ENCODE measurements at regions not wholly inside any gene's neighbourhood (a gene's known extent, or its start where the extent isn't known, plus 50 kb on each side); places are given as distances from the start of the nearest gene placed in this dataset.

GRCh38 chr17:33989361-33990148 is 265.5 kb upstream of the CCL2 start:
- TF ChIP-seq POLR2A (IDR thresholded peaks at IDR 0.05) (no peak), CTCF (IDR thresholded peaks at IDR 0.05) (no peak)
